ENCODE measurements at regions not wholly inside any gene's neighbourhood (a gene's known extent, or its start where the extent isn't known, plus 50 kb on each side); places are given as distances from the start of the nearest gene placed in this dataset.
A peak's percentile ranks its signal among the peaks of the same experiment; 100 is the strongest.

GRCh38 chr2:18077231-18077630, 198.8 kb downstream of the KCNS3 start:
- Histone ChIP-seq H3K4me3 (no peak overlapping the region), H3K36me3 (no peaks in the 10 kb centered on the region), H3K9me3 (replicated peaks) (peaks cover 17% of the 10 kb centered on the region), H3K4me1 (peaks cover 21% of the 10 kb centered on the region), H3K27me3 (no peaks in the 10 kb centered on the region), H3K27ac (peak overlapping the region; percentile 50)
- DNase-seq: no peak

- H3K27me3 ChIP-seq: no peaks in the 10 kb centered on the region
- DNase-seq: no peak
- H3K9me3 ChIP-seq (replicated peaks): 0 out of 2 replicates have a peak, but pooled peaks cover under 1% of the 10 kb centered on the region
- no peak overlapping the region for H3K4me3 ChIP-seq
- H3K4me1 ChIP-seq: peaks cover 21% of the 10 kb centered on the region
- H3K36me3 ChIP-seq: no peaks in the 10 kb centered on the region
- no peak overlapping the region for H3K27ac ChIP-seq
Measured at GRCh38 chr2:18074476-18074875, 196.0 kb downstream of the KCNS3 start.

GRCh38 chr2:18073601-18074000, 195.1 kb downstream of the KCNS3 start:
- Histone ChIP-seq H3K27ac (no peak overlapping the region), H3K36me3 (no peaks in the 10 kb centered on the region), H3K4me3 (no peak overlapping the region), H3K4me1 (peaks cover 21% of the 10 kb centered on the region), H3K27me3 (no peaks in the 10 kb centered on the region), H3K9me3 (replicated peaks) (no peaks in the 10 kb centered on the region)
- DNase-seq: no peak

GRCh38 chr2:18067588-18068384, 189.3 kb downstream of the KCNS3 start:
- H3K27ac ChIP-seq: peak overlapping the region; percentile 39
- DNase-seq: peak; percentile 85 to 91
- peaks cover 47% of the 10 kb centered on the region for H3K4me1 ChIP-seq
- no peaks in the 10 kb centered on the region for H3K27me3 ChIP-seq
- H3K4me3 ChIP-seq: peak overlapping the region; percentile 45
- no peaks in the 10 kb centered on the region for H3K9me3 ChIP-seq (replicated peaks)
- no peaks in the 10 kb centered on the region for H3K36me3 ChIP-seq

- Histone ChIP-seq H3K36me3 (no peaks in the 10 kb centered on the region), H3K9me3 (replicated peaks) (no peaks in the 10 kb centered on the region), H3K4me3 (no peak overlapping the region), H3K4me1 (peaks cover 56% of the 10 kb centered on the region), H3K27ac (no peak overlapping the region), H3K27me3 (no peaks in the 10 kb centered on the region)
- peak in 1 of 2 experiments; percentile 45 for DNase-seq
Measured at GRCh38 chr2:18066894-18067293, 188.4 kb downstream of the KCNS3 start.

GRCh38 chr2:18066066-18066465, 187.6 kb downstream of the KCNS3 start:
- Histone ChIP-seq H3K27me3 (no peaks in the 10 kb centered on the region), H3K9me3 (replicated peaks) (no peaks in the 10 kb centered on the region), H3K27ac (no peak overlapping the region), H3K36me3 (no peaks in the 10 kb centered on the region), H3K4me1 (peaks cover 60% of the 10 kb centered on the region), H3K4me3 (no peak overlapping the region)
- no peak for DNase-seq

GRCh38 chr2:18065249-18065648, 186.8 kb downstream of the KCNS3 start:
- H3K27ac ChIP-seq: no peak overlapping the region
- no peak overlapping the region for H3K4me3 ChIP-seq
- no peak for DNase-seq
- no peaks in the 10 kb centered on the region for H3K9me3 ChIP-seq (replicated peaks)
- H3K27me3 ChIP-seq: no peaks in the 10 kb centered on the region
- peaks cover 60% of the 10 kb centered on the region for H3K4me1 ChIP-seq
- H3K36me3 ChIP-seq: no peaks in the 10 kb centered on the region

- Histone ChIP-seq H3K9me3 (replicated peaks) (peaks cover 5% of the 10 kb centered on the region; the same call in 1 of the 2 replicates), H3K4me3 (no peak overlapping the region), H3K27ac (peak overlapping the region; percentile 92), H3K27me3 (no peaks in the 10 kb centered on the region), H3K36me3 (no peaks in the 10 kb centered on the region), H3K4me1 (peaks cover 60% of the 10 kb centered on the region)
- peak in 1 of 2 experiments; percentile 62 for DNase-seq
Measured at GRCh38 chr2:18063826-18064470, 185.5 kb downstream of the KCNS3 start.

- no peaks in the 10 kb centered on the region for H3K27me3 ChIP-seq
Measured at GRCh38 chr2:18062892-18063291, 184.4 kb downstream of the KCNS3 start.

GRCh38 chr2:18061717-18062116, 183.2 kb downstream of the KCNS3 start:
- DNase-seq: no peak
- H3K27ac ChIP-seq: peak overlapping the region; percentile 92
- peaks cover 5% of the 10 kb centered on the region; the same call in 1 of the 2 replicates for H3K9me3 ChIP-seq (replicated peaks)
- H3K27me3 ChIP-seq: no peaks in the 10 kb centered on the region
- no peaks in the 10 kb centered on the region for H3K36me3 ChIP-seq
- H3K4me3 ChIP-seq: no peak overlapping the region
- H3K4me1 ChIP-seq: peaks cover 41% of the 10 kb centered on the region

More at GRCh38 chr2:18062892-18063291, 184.4 kb downstream of the KCNS3 start:
- peaks cover 5% of the 10 kb centered on the region; the same call in 1 of the 2 replicates for H3K9me3 ChIP-seq (replicated peaks)
- no peaks in the 10 kb centered on the region for H3K36me3 ChIP-seq
- H3K4me1 ChIP-seq: peaks cover 53% of the 10 kb centered on the region
- peak; percentile 85 to 93 for DNase-seq
- H3K4me3 ChIP-seq: peak overlapping the region; percentile 8
- H3K27ac ChIP-seq: peak overlapping the region; percentile 92

GRCh38 chr2:18057657-18058056, 179.2 kb downstream of the KCNS3 start:
- Histone ChIP-seq H3K36me3 (no peaks in the 10 kb centered on the region), H3K9me3 (replicated peaks) (peaks cover 5% of the 10 kb centered on the region; the same call in 1 of the 2 replicates), H3K4me3 (no peak overlapping the region), H3K27me3 (no peaks in the 10 kb centered on the region), H3K4me1 (peaks cover 12% of the 10 kb centered on the region), H3K27ac (no peak overlapping the region)
- DNase-seq: no peak

- no peak for DNase-seq
- Histone ChIP-seq H3K27me3 (no peaks in the 10 kb centered on the region), H3K27ac (no peak overlapping the region), H3K36me3 (no peaks in the 10 kb centered on the region), H3K4me3 (no peak overlapping the region), H3K4me1 (no peaks in the 10 kb centered on the region), H3K9me3 (replicated peaks) (peaks cover 5% of the 10 kb centered on the region; the same call in 1 of the 2 replicates)
Measured at GRCh38 chr2:18055290-18055689, 176.8 kb downstream of the KCNS3 start.

GRCh38 chr2:18050001-18050400, 171.5 kb downstream of the KCNS3 start:
- no peak overlapping the region for H3K4me3 ChIP-seq
- H3K4me1 ChIP-seq: peaks cover 29% of the 10 kb centered on the region
- peaks cover 12% of the 10 kb centered on the region for H3K9me3 ChIP-seq (replicated peaks)
- no peaks in the 10 kb centered on the region for H3K27me3 ChIP-seq
- H3K36me3 ChIP-seq: no peaks in the 10 kb centered on the region
- H3K27ac ChIP-seq: no peak overlapping the region
- no peak for DNase-seq

- Histone ChIP-seq H3K27me3 (no peaks in the 10 kb centered on the region), H3K4me3 (no peak overlapping the region), H3K9me3 (replicated peaks) (peaks cover 12% of the 10 kb centered on the region), H3K4me1 (peaks cover 29% of the 10 kb centered on the region), H3K27ac (peak overlapping the region; percentile 99), H3K36me3 (no peaks in the 10 kb centered on the region)
- DNase-seq: no peak
Measured at GRCh38 chr2:18049325-18049724, 170.9 kb downstream of the KCNS3 start.

- Histone ChIP-seq H3K4me3 (peak overlapping the region; percentile 34), H3K27ac (peak overlapping the region; percentile 99), H3K9me3 (replicated peaks) (peaks cover 12% of the 10 kb centered on the region), H3K27me3 (no peaks in the 10 kb centered on the region), H3K36me3 (no peaks in the 10 kb centered on the region), H3K4me1 (peaks cover 29% of the 10 kb centered on the region)
- DNase-seq: peak; percentile 98 to 100
Measured at GRCh38 chr2:18047896-18048657, 169.6 kb downstream of the KCNS3 start.
